Panc1 (cell line): ENCODE measurements at regions not wholly inside any gene's neighbourhood (a gene's known extent, or its start where the extent isn't known, plus 50 kb on each side); places are given as distances from the start of the nearest gene placed in this dataset.

Experiments used
- ATAC-seq: fragments of 200-7000 bp; cut with Tn5 transposase; 2 replicates; pipeline ENCODE4 v1.9.1; 2020; ENCODE audit warnings: mild to moderate bottlenecking, moderate library complexity
- BruUV-seq: library from RNA; stranded (reverse); fragments of 400-500 nt; replicated peaks from 2 replicates; lab custom pipeline; 2021; lab: Mats Ljungman, UMichigan
- CTCF ChIA-PET: fragments of 300-600 bp; sonication (Branson Sonifier 250); formaldehyde crosslinking; loops from one replicate; lab custom pipeline; 2022; ENCODE audit warnings: antibody characterized with exemption; lab: Charles Lee
- POLR2A ChIA-PET: fragments of 300-600 bp; sonication (Branson Sonifier 250); formaldehyde crosslinking; loops from one replicate; lab custom pipeline; 2022; ENCODE audit warnings: antibody characterized with exemption; lab: Charles Lee
- DNase-seq: peaks from one replicate; pipeline ENCODE4 v3.0.0-alpha.2; 2010; ENCODE audit warnings: low read depth, low spot score
- H3K27ac ChIP-seq: 2 replicates; pipeline ENCODE4 v1.5.1; 2011; ENCODE audit warnings: mild to moderate bottlenecking, low read length, inconsistent platforms
- H3K27me3 ChIP-seq: fragments of 200-500 bp; sonication (Bioruptor generic); 2 replicates; pipeline ENCODE4 v1.6.0; 2014; ENCODE audit warnings: low read length, inconsistent platforms; ENCODE audit not compliant: control insufficient read depth, insufficient read depth
- H3K36me3 ChIP-seq: fragments of 200-500 bp; sonication (Bioruptor generic); 2 replicates; pipeline ENCODE4 v1.5.1; 2014; ENCODE audit warnings: inconsistent platforms, mild to moderate bottlenecking, low read length, moderate library complexity; ENCODE audit not compliant: control insufficient read depth, insufficient read depth
- H3K4me1 ChIP-seq: 2 replicates; pipeline ENCODE4 v1.5.1; 2011; ENCODE audit warnings: inconsistent platforms, mild to moderate bottlenecking, low read length, moderate library complexity; ENCODE audit not compliant: control insufficient read depth, insufficient read depth
- H3K4me3 ChIP-seq, 2 experiments: 2 replicates each; pipeline ENCODE4 v1.5.1; 2011 to 2012; ENCODE audit warnings: low read depth in 2 of 2, low read length in 2 of 2, mild to moderate bottlenecking in 2 of 2, inconsistent platforms in 1 of 2, moderate library complexity in 1 of 2
- H3K9me3 ChIP-seq: fragments of 200-500 bp; sonication (Bioruptor generic); 2 replicates; pipeline ENCODE4 v1.5.1; 2014; ENCODE audit warnings: low read depth, mild to moderate bottlenecking, inconsistent platforms, low read length, moderate library complexity; ENCODE audit not compliant: control insufficient read depth, insufficient read depth
- POLR2AphosphoS5 ChIP-seq: IDR thresholded peaks from 2 replicates; pipeline ENCODE4 v1.6.1; 2012; ENCODE audit warnings: mild to moderate bottlenecking, low read depth, low read length, moderate library complexity
- REST ChIP-seq, 2 experiments: IDR thresholded peaks; 2 replicates each; pipeline ENCODE4 v1.6.1; 2011 to 2012; ENCODE audit warnings: low read depth in 2 of 2, control low read depth in 1 of 2, low read length in 1 of 2, mild to moderate bottlenecking in 1 of 2, moderate library complexity in 1 of 2; ENCODE audit not compliant: insufficient read depth in 1 of 2
- SIN3A ChIP-seq: IDR thresholded peaks from 2 replicates; pipeline ENCODE4 v1.6.1; 2012; ENCODE audit warnings: low read depth, mild to moderate bottlenecking, low read length, moderate library complexity, borderline replicate concordance; ENCODE audit not compliant: insufficient read depth
- TCF7L2 ChIP-seq: IDR thresholded peaks from 2 replicates; pipeline ENCODE4 v1.6.1; 2011; ENCODE audit warnings: mild to moderate bottlenecking, low read depth, low read length, inconsistent platforms
- in situ Hi-C: cut with HindIII; loops from 2 replicates; pipeline ENCODE4 v1.10.0; 2016; ENCODE audit warnings: low sequenced_read_pairs, low pct_unique_long_range_greater_than_20kb
- intact Hi-C: fragments of 100-400 bp; cut with micrococcal nuclease; formaldehyde crosslinking; loops from one replicate; pipeline ENCODE4 v1.10.0; 2022; ENCODE audit not compliant: unreplicated experiment
- TF ChIP-seq, protein P1 (sequence below): fragments of 450-650 bp; IDR thresholded peaks from 2 replicates; pipeline ENCODE4 v1.5.1; 2017; ENCODE audit warnings: mild to moderate bottlenecking

DNA sequence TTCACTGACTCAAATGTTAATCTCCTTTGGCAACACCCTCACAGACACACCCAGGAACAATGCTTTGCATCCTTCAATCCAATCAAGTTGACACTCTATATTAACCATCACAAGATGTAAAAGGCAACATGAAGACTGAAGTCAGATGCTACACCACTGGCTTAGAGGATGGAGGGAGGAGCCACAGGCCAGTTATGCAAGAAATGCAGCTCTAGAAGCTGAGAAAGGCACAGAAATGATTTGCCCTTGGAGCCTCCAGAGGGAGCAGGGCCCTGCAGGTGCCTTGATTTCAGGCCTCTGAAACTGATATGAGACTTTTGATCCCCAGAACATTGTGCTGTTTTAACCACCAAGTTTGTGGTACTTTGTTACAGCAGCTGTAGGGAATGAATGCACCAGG is 276.3 kb downstream of the KCNS3 start:
- TF ChIP-seq POLR2AphosphoS5 (no peak), REST (IDR thresholded peaks at IDR 0.05; ENCODE audit: insufficient read depth in 1 of 2, low read depth in 2 of 2, low read length in 1 of 2) (no peak), TCF7L2 (no peak), SIN3A (no peak)
- TF ChIP-seq, protein P1, sequence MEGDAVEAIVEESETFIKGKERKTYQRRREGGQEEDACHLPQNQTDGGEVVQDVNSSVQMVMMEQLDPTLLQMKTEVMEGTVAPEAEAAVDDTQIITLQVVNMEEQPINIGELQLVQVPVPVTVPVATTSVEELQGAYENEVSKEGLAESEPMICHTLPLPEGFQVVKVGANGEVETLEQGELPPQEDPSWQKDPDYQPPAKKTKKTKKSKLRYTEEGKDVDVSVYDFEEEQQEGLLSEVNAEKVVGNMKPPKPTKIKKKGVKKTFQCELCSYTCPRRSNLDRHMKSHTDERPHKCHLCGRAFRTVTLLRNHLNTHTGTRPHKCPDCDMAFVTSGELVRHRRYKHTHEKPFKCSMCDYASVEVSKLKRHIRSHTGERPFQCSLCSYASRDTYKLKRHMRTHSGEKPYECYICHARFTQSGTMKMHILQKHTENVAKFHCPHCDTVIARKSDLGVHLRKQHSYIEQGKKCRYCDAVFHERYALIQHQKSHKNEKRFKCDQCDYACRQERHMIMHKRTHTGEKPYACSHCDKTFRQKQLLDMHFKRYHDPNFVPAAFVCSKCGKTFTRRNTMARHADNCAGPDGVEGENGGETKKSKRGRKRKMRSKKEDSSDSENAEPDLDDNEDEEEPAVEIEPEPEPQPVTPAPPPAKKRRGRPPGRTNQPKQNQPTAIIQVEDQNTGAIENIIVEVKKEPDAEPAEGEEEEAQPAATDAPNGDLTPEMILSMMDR: no peak
- DNase-seq (no peak), ATAC-seq (no peak)
- no peaks in the 10 kb centered on the region for H3K27me3 ChIP-seq
- no peak overlapping the region for H3K4me3 ChIP-seq
- no peaks in the 10 kb centered on the region for H3K9me3 ChIP-seq
- no peaks in the 10 kb centered on the region for H3K36me3 ChIP-seq
- ChIA-PET CTCF (no interaction called here), POLR2A (no interaction called here)
- in situ Hi-C loops (no loop called here), intact Hi-C loops (no loop called here)
- no peaks in the 10 kb centered on the region for H3K4me1 ChIP-seq
- no peak overlapping the region for H3K27ac ChIP-seq
- no TSS peak for BruUV-seq

- Histone ChIP-seq H3K27ac (no peak overlapping the region), H3K4me3 (no peak overlapping the region), H3K9me3 (no peaks in the 10 kb centered on the region), H3K27me3 (no peaks in the 10 kb centered on the region), H3K36me3 (no peaks in the 10 kb centered on the region), H3K4me1 (no peaks in the 10 kb centered on the region)
- intact Hi-C loops: no loop called here
- DNase-seq (no peak), ATAC-seq (no peak)
- no peak for TF ChIP-seq SIN3A
- TF ChIP-seq REST (IDR thresholded peaks at IDR 0.05; ENCODE audit: insufficient read depth in 1 of 2, low read depth in 2 of 2, low read length in 1 of 2): no peak
- no peak for TF ChIP-seq POLR2AphosphoS5
- TF ChIP-seq, protein P1: no peak
- TF ChIP-seq TCF7L2: no peak
- CTCF ChIA-PET: no interaction called here
- in situ Hi-C loops: no loop called here
- BruUV-seq: no TSS peak
- POLR2A ChIA-PET: no interaction called here
Measured at GRCh38 chr2:18154259-18154658, 275.8 kb downstream of the KCNS3 start.
